ENCODE measurements at regions not wholly inside any gene's neighbourhood (a gene's known extent, or its start where the extent isn't known, plus 50 kb on each side); places are given as distances from the start of the nearest gene placed in this dataset.
A peak's percentile ranks its signal among the peaks of the same experiment; 100 is the strongest.

GRCh38 chr14:98564541-98564940 lies 707.5 kb downstream of the BCL11B start:
- no peak for DNase-seq

GRCh38 chr14:98571104-98571503 lies 700.9 kb downstream of the BCL11B start:
- DNase-seq = no peak

- no peak for DNase-seq
Measured at GRCh38 chr14:98573082-98573481, 698.9 kb downstream of the BCL11B start.

- no peak for DNase-seq
Measured at GRCh38 chr14:98576463-98576862, 695.5 kb downstream of the BCL11B start.

- no peak for DNase-seq
Measured at GRCh38 chr14:98578204-98578603, 693.8 kb downstream of the BCL11B start.

GRCh38 chr14:98579140-98579539 lies 692.9 kb downstream of the BCL11B start:
- DNase-seq = no peak

GRCh38 chr14:98580131-98580678 lies 691.8 kb downstream of the BCL11B start:
- no peak for DNase-seq

- DNase-seq = no peak
Measured at GRCh38 chr14:98582276-98582675, 689.7 kb downstream of the BCL11B start.

- no peak for DNase-seq
Measured at GRCh38 chr14:98591161-98591560, 680.8 kb downstream of the BCL11B start.

GRCh38 chr14:98592611-98593170 lies 679.3 kb downstream of the BCL11B start:
- DNase-seq = no peak

GRCh38 chr14:98593361-98593761 lies 678.6 kb downstream of the BCL11B start:
- DNase-seq = no peak

- DNase-seq = no peak
Measured at GRCh38 chr14:98594156-98594555, 677.8 kb downstream of the BCL11B start.

GRCh38 chr14:98598576-98598975 lies 673.4 kb downstream of the BCL11B start:
- DNase-seq = no peak

- DNase-seq = no peak
Measured at GRCh38 chr14:98599082-98599481, 672.9 kb downstream of the BCL11B start.

GRCh38 chr14:98602983-98603382 lies 669.0 kb downstream of the BCL11B start:
- DNase-seq = no peak

- DNase-seq = no peak
Measured at GRCh38 chr14:98605043-98605442, 667.0 kb downstream of the BCL11B start.

- no peak for DNase-seq
Measured at GRCh38 chr14:98606041-98606640, 665.9 kb downstream of the BCL11B start.

GRCh38 chr14:98606816-98607215 lies 665.2 kb downstream of the BCL11B start:
- DNase-seq = no peak

- DNase-seq = no peak
Measured at GRCh38 chr14:98607341-98607910, 664.6 kb downstream of the BCL11B start.

- no peak for DNase-seq
Measured at GRCh38 chr14:98608071-98609060, 663.6 kb downstream of the BCL11B start.

GRCh38 chr14:98612434-98613200 lies 659.4 kb downstream of the BCL11B start:
- peak; percentile 58 for DNase-seq

- DNase-seq = no peak
Measured at GRCh38 chr14:98614741-98615140, 657.3 kb downstream of the BCL11B start.

Data from NCI-H2107 (cell line).